ENCODE measurements at regions not wholly inside any gene's neighbourhood (a gene's known extent, or its start where the extent isn't known, plus 50 kb on each side); places are given as distances from the start of the nearest gene placed in this dataset.

- TF ChIP-seq POLR2A (IDR thresholded peaks at IDR 0.05) (no peak), EP300 (IDR thresholded peaks at IDR 0.05) (no peak), CTCF (IDR thresholded peaks at IDR 0.05) (no peak)
- no peak for DNase-seq (ENCODE audit: low spot score in 2 of 2)
- Histone ChIP-seq H3K36me3 (no peaks in the 10 kb centered on the region), H3K27ac (no peak overlapping the region), H3K4me1 (no peaks in the 10 kb centered on the region), H3K27me3 (no peaks in the 10 kb centered on the region), H3K4me3 (no peak overlapping the region), H3K9me3 (no peaks in the 10 kb centered on the region)
- 64 to 93% methylated on average over 2 of the region's 2 CpGs for WGBS, 2 donors
Measured at GRCh38 chr5:53815471-53815870, 255.0 kb downstream of the NDUFS4 start.

GRCh38 chr5:53817183-53817582 lies 256.7 kb downstream of the NDUFS4 start:
- no peaks in the 10 kb centered on the region for H3K4me1 ChIP-seq
- H3K27me3 ChIP-seq: no peaks in the 10 kb centered on the region
- DNase-seq (ENCODE audit: low spot score in 2 of 2): no peak
- H3K9me3 ChIP-seq: no peaks in the 10 kb centered on the region
- no peaks in the 10 kb centered on the region for H3K36me3 ChIP-seq
- no peak overlapping the region for H3K27ac ChIP-seq
- TF ChIP-seq CTCF (IDR thresholded peaks at IDR 0.05): no peak
- no peak for TF ChIP-seq POLR2A (IDR thresholded peaks at IDR 0.05)
- no peak for TF ChIP-seq EP300 (IDR thresholded peaks at IDR 0.05)
- no peak overlapping the region for H3K4me3 ChIP-seq

- WGBS, 2 donors: 91 to 93% methylated on average over 8 of the region's 8 CpGs
- TF ChIP-seq EP300 (IDR thresholded peaks at IDR 0.05) (no peak), CTCF (IDR thresholded peaks at IDR 0.05) (no peak), POLR2A (IDR thresholded peaks at IDR 0.05) (no peak)
- H3K4me1 ChIP-seq: no peaks in the 10 kb centered on the region
Measured at GRCh38 chr5:53819482-53819881, 259.0 kb downstream of the NDUFS4 start.

GRCh38 chr5:53820119-53820801 lies 259.8 kb downstream of the NDUFS4 start:
- 59 to 80% methylated on average over 2 of the region's 2 CpGs for WGBS, 2 donors
- TF ChIP-seq CTCF (IDR thresholded peaks at IDR 0.05): no peak
- TF ChIP-seq POLR2A (IDR thresholded peaks at IDR 0.05): no peak
- TF ChIP-seq EP300 (IDR thresholded peaks at IDR 0.05): no peak
- Histone ChIP-seq H3K27ac (no peak overlapping the region), H3K4me3 (no peak overlapping the region), H3K4me1 (no peaks in the 10 kb centered on the region), H3K36me3 (no peaks in the 10 kb centered on the region), H3K27me3 (no peaks in the 10 kb centered on the region), H3K9me3 (no peaks in the 10 kb centered on the region)
- no peak for DNase-seq (ENCODE audit: low spot score in 2 of 2)

More at GRCh38 chr5:53819482-53819881, 259.0 kb downstream of the NDUFS4 start:
- H3K4me3 ChIP-seq: no peak overlapping the region
- H3K36me3 ChIP-seq: no peaks in the 10 kb centered on the region
- DNase-seq (ENCODE audit: low spot score in 2 of 2): no peak
- H3K9me3 ChIP-seq: no peaks in the 10 kb centered on the region
- H3K27ac ChIP-seq: no peak overlapping the region
- H3K27me3 ChIP-seq: no peaks in the 10 kb centered on the region

- H3K4me3 ChIP-seq: no peak overlapping the region
- DNase-seq (ENCODE audit: low spot score in 2 of 2): no peak
- no peaks in the 10 kb centered on the region for H3K27me3 ChIP-seq
- H3K9me3 ChIP-seq: no peaks in the 10 kb centered on the region
- H3K27ac ChIP-seq: no peak overlapping the region
- WGBS, 2 donors: 100% methylated on average over 3 of the region's 3 CpGs
- H3K36me3 ChIP-seq: no peaks in the 10 kb centered on the region
- no peaks in the 10 kb centered on the region for H3K4me1 ChIP-seq
- no peak for TF ChIP-seq CTCF (IDR thresholded peaks at IDR 0.05)
- no peak for TF ChIP-seq EP300 (IDR thresholded peaks at IDR 0.05)
- TF ChIP-seq POLR2A (IDR thresholded peaks at IDR 0.05): no peak
Measured at GRCh38 chr5:53820802-53821171, 260.3 kb downstream of the NDUFS4 start.
